Gastrocnemius medialis (tissue), 4 donors: ENCODE measurements at regions not wholly inside any gene's neighbourhood (a gene's known extent, or its start where the extent isn't known, plus 50 kb on each side); places are given as distances from the start of the nearest gene placed in this dataset.

Experiments
- ATAC-seq, 2 donors: fragments of 150-250 bp; one replicate each; pipeline ENCODE4 v1.9.1; 2016
- DNase-seq, 2 donors: peaks; one replicate each; pipeline ENCODE4 v3.0.0-alpha.2; 2019
- H3K27ac ChIP-seq, 4 donors: fragments of 200-600 bp; sonication (generic); 1 replicate in 1 of 4; 2 replicates in 3 of 4; pipeline ENCODE4 v1.5.1; 2016 to 2018; ENCODE audit warnings: mild to moderate bottlenecking in 2 of 4, moderate library complexity in 1 of 4
- H3K27me3 ChIP-seq, 3 donors: fragments of 200-600 bp; sonication (generic) in 2 of 3; 1 replicate in 1 of 3; 2 replicates in 2 of 3; pipeline versions ENCODE4 v1.5.1 to v1.6.0; 2016 to 2019; ENCODE audit warnings: mild to moderate bottlenecking in 1 of 3, moderate library complexity in 1 of 3
- H3K36me3 ChIP-seq, 2 donors: fragments of 200-600 bp; sonication (generic) in 1 of 2; one replicate each; pipeline ENCODE4 v1.5.1; 2017 to 2018
- H3K4me1 ChIP-seq, 2 donors: fragments of 200-600 bp; sonication (generic) in 1 of 2; one replicate each; pipeline ENCODE4 v1.5.1; 2016 to 2017; ENCODE audit warnings: mild to moderate bottlenecking in 2 of 2
- H3K4me3 ChIP-seq, 4 donors: fragments of 200-600 bp; sonication (generic) in 3 of 4; 1 replicate in 1 of 4; 2 replicates in 3 of 4; pipeline ENCODE4 v1.5.1; 2016 to 2019; ENCODE audit warnings: mild to moderate bottlenecking in 2 of 4
- H3K9me3 ChIP-seq, 3 donors: fragments of 200-600 bp; sonication (generic) in 2 of 3; 1 replicate in 1 of 3; 2 replicates in 2 of 3; pipeline ENCODE4 v1.5.1; 2016 to 2019
- CTCF ChIP-seq, 5 experiments: fragments of 450-650 bp in 3 of 5; fragments of 200-600 bp in 2 of 5; sonication (generic) in 2 of 5; IDR thresholded peaks in 4 of 5; conservative IDR thresholded peaks in 1 of 5; 1 replicate in 4 of 5; 2 replicates in 1 of 5; pipeline ENCODE4 v1.5.1; 2016 to 2019; ENCODE audit warnings: antibody characterized with exemption in 5 of 5, mild to moderate bottlenecking in 3 of 5, moderate library complexity in 3 of 5
- POLR2A ChIP-seq, 2 donors: fragments of 450-650 bp; IDR thresholded peaks; one replicate each; pipeline ENCODE4 v1.6.1; 2017; ENCODE audit warnings: antibody characterized with exemption in 2 of 2, mild to moderate bottlenecking in 2 of 2, moderate library complexity in 2 of 2
- in situ Hi-C, 4 donors: fragments of 200-750 bp; cut with MboI; loops; one replicate each; pipeline versions ENCODE4 v1.15.0 to v1.8.0; 2017; ENCODE audit warnings: low sequenced_read_pairs in 4 of 4
- intact Hi-C: fragments of 100-400 bp; cut with DNase I; formaldehyde crosslinking; loops from one replicate; pipeline ENCODE4 v1.15.1; 2023; ENCODE audit warnings: low total_unique reads

GRCh38 chr1:14494911-14495310, 103.6 kb upstream of the KAZN start:
- Histone ChIP-seq H3K36me3 (no peaks in the 10 kb centered on the region), H3K27ac (no peak overlapping the region), H3K27me3 (peaks cover 0 to 4% (median 0%) of the 10 kb centered on the region in 3 donors), H3K9me3 (no peaks in the 10 kb centered on the region), H3K4me1 (no peaks in the 10 kb centered on the region), H3K4me3 (no peak overlapping the region)
- intact Hi-C loops = no loop called here
- ATAC-seq (no peak), DNase-seq (no peak)
- in situ Hi-C loops = no loop called here
- TF ChIP-seq POLR2A (IDR thresholded peaks at IDR 0.05) = no peak
- no peak for TF ChIP-seq CTCF (IDR thresholded peaks at IDR 0.05 in 4 of 5, conservative IDR thresholded peaks at IDR 0.05 in 1 of 5)

- Histone ChIP-seq H3K27me3 (peaks cover 0 to 4% (median 0%) of the 10 kb centered on the region in 3 donors), H3K36me3 (no peaks in the 10 kb centered on the region), H3K27ac (no peak overlapping the region), H3K9me3 (no peaks in the 10 kb centered on the region), H3K4me3 (no peak overlapping the region), H3K4me1 (no peaks in the 10 kb centered on the region)
- TF ChIP-seq CTCF (IDR thresholded peaks at IDR 0.05 in 4 of 5, conservative IDR thresholded peaks at IDR 0.05 in 1 of 5) (no peak), POLR2A (IDR thresholded peaks at IDR 0.05) (no peak)
- intact Hi-C loops = no loop called here
- DNase-seq (no peak), ATAC-seq (no peak)
- in situ Hi-C loops = no loop called here
Observed at GRCh38 chr1:14495381-14495780, 103.1 kb upstream of the KAZN start.

- Histone ChIP-seq H3K27me3 (peaks cover 0 to 4% (median 0%) of the 10 kb centered on the region in 3 donors), H3K4me1 (no peaks in the 10 kb centered on the region), H3K4me3 (no peak overlapping the region), H3K27ac (no peak overlapping the region), H3K36me3 (no peaks in the 10 kb centered on the region), H3K9me3 (no peaks in the 10 kb centered on the region)
- in situ Hi-C loops = no loop called here
- ATAC-seq (no peak), DNase-seq (no peak)
- TF ChIP-seq CTCF (IDR thresholded peaks at IDR 0.05 in 4 of 5, conservative IDR thresholded peaks at IDR 0.05 in 1 of 5) (no peak), POLR2A (IDR thresholded peaks at IDR 0.05) (no peak)
- intact Hi-C loops = no loop called here
Observed at GRCh38 chr1:14495996-14496395, 102.5 kb upstream of the KAZN start.

GRCh38 chr1:14498839-14499238, 99.6 kb upstream of the KAZN start:
- Histone ChIP-seq H3K4me1 (no peaks in the 10 kb centered on the region), H3K9me3 (no peaks in the 10 kb centered on the region), H3K27me3 (peaks cover 0 to 4% (median 0%) of the 10 kb centered on the region in 3 donors), H3K4me3 (no peak overlapping the region), H3K27ac (no peak overlapping the region), H3K36me3 (no peaks in the 10 kb centered on the region)
- intact Hi-C loops (no loop called here), in situ Hi-C loops (no loop called here)
- TF ChIP-seq CTCF (IDR thresholded peaks at IDR 0.05 in 4 of 5, conservative IDR thresholded peaks at IDR 0.05 in 1 of 5) (no peak), POLR2A (IDR thresholded peaks at IDR 0.05) (no peak)
- DNase-seq (no peak), ATAC-seq (no peak)

GRCh38 chr1:14499312-14500040, 99.0 kb upstream of the KAZN start:
- no peak for DNase-seq
- no peaks in the 10 kb centered on the region for H3K4me1 ChIP-seq
- no peak overlapping the region for H3K27ac ChIP-seq
- no peak overlapping the region for H3K4me3 ChIP-seq
- in situ Hi-C loops = no loop called here
- TF ChIP-seq POLR2A (IDR thresholded peaks at IDR 0.05) (no peak), CTCF (IDR thresholded peaks at IDR 0.05 in 4 of 5, conservative IDR thresholded peaks at IDR 0.05 in 1 of 5) (no peak)
- intact Hi-C loops = no loop called here
- peaks cover 0 to 4% (median 0%) of the 10 kb centered on the region in 3 donors for H3K27me3 ChIP-seq
- ATAC-seq = no peak
- H3K36me3 ChIP-seq = no peaks in the 10 kb centered on the region
- no peaks in the 10 kb centered on the region for H3K9me3 ChIP-seq
